NT2/D1 (cell line): ENCODE measurements at regions not wholly inside any gene's neighbourhood (a gene's known extent, or its start where the extent isn't known, plus 50 kb on each side); places are given as distances from the start of the nearest gene placed in this dataset.
"Not testable (repeated sequence)": the region's sequence is repeated elsewhere in the genome, so short reads cannot be mapped to it uniquely, and the experiment has no call there.

Experiments used
- DNase-seq: peaks from one replicate; pipeline ENCODE4 v3.0.0-alpha.2; 2011; ENCODE audit warnings: low read depth, low spot score
- H3K27me3 ChIP-seq: 2 replicates; pipeline ENCODE4 v1.6.0; 2011; ENCODE audit warnings: mild to moderate bottlenecking; ENCODE audit not compliant: insufficient read length, insufficient read depth
- H3K36me3 ChIP-seq: 2 replicates; pipeline ENCODE4 v1.6.1; 2011; ENCODE audit warnings: mild to moderate bottlenecking, low read length, mixed read lengths; ENCODE audit not compliant: insufficient read depth, insufficient read length
- H3K4me1 ChIP-seq: 2 replicates; pipeline ENCODE4 v1.5.1; 2011; ENCODE audit not compliant: insufficient read depth, insufficient read length
- H3K4me3 ChIP-seq: 2 replicates; pipeline ENCODE4 v1.5.1; 2011; ENCODE audit warnings: low read depth; ENCODE audit not compliant: insufficient read length
- H3K9ac ChIP-seq: 2 replicates; pipeline ENCODE4 v1.6.0; 2011; ENCODE audit warnings: low read depth; ENCODE audit not compliant: insufficient read length
- H3K9me3 ChIP-seq: 2 replicates; pipeline ENCODE4 v1.5.1; 2011; ENCODE audit warnings: mild to moderate bottlenecking, low read length; ENCODE audit not compliant: insufficient read depth
- SUZ12 ChIP-seq: IDR thresholded peaks from 2 replicates; pipeline ENCODE4 v1.6.1; 2011; ENCODE audit not compliant: insufficient read length, insufficient read depth; ENCODE audit errors: extremely low read depth
- YY1 ChIP-seq: IDR thresholded peaks from 2 replicates; pipeline ENCODE4 v1.6.1; 2011; ENCODE audit not compliant: insufficient read length, insufficient read depth
- ZNF274 ChIP-seq: IDR thresholded peaks from 2 replicates; pipeline ENCODE4 v1.6.1; 2011; ENCODE audit warnings: mild to moderate bottlenecking, low read depth, low read length

DNA sequence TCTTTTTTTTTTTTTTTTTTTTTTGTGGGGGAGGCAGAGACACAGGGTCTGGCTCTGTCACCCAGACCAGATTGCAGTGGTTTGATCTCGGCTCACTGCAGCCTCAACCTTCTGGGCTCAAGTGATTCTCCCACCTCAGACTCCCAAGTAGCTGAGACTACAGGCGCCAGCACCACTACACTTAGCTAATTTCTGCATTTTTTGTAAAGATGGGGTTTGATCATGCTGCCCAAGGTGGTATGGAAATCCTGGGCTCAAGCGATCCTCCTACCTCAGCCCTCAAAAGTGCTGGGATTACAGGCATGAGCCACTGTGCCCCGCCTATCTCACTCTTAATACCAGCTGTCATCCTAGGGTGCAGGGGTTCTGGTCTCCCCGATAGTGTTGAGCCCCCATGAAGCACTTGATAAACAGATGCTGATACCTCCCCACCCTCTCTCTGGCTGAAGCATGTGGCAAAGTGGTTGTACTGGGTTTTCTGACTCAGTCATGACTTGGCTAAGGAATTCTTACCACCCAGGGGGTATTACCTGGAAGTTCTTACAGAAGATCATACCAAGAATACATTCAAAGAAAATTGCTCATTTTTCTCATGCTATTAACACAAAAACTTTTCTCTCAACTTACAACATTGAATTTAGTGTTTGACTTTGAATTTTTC is 110.2 kb upstream of the DAPK1 start:
- TF ChIP-seq ZNF274 (no peak), YY1 (no peak), SUZ12 (no peak)
- DNase-seq, result no peak
- Histone ChIP-seq H3K27me3 (no peaks in the 10 kb centered on the region), H3K9ac (no peak overlapping the region), H3K4me1 (peaks cover 4% of the 10 kb centered on the region), H3K9me3 (no peaks in the 10 kb centered on the region), H3K36me3 (no peaks in the 10 kb centered on the region), H3K4me3 (no peak overlapping the region)

DNA sequence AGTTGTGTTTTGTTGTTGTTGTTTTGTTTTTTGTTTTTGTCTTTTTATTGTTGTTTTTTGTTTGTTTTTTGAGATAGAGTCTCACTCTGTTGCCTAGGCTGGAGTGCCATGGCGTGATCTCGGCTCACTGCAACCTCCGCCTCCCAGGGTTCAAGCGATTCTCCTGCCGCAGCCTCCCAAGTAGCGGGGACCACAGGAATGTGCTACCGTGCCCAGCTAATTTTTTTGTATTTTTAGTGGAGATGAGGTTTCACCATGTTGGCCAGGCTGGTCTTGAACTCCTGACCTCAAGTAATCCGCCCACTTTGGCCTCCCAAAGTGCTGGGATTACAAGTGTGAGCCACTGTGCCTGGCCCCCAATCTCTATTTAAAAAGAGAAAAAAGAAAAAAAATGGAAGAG is 109.0 kb upstream of the DAPK1 start:
- H3K36me3 ChIP-seq, H3K4me3 ChIP-seq, DNase-seq, H3K4me1 ChIP-seq, H3K9me3 ChIP-seq, H3K9ac ChIP-seq, H3K27me3 ChIP-seq: not testable (repeated sequence)

DNA sequence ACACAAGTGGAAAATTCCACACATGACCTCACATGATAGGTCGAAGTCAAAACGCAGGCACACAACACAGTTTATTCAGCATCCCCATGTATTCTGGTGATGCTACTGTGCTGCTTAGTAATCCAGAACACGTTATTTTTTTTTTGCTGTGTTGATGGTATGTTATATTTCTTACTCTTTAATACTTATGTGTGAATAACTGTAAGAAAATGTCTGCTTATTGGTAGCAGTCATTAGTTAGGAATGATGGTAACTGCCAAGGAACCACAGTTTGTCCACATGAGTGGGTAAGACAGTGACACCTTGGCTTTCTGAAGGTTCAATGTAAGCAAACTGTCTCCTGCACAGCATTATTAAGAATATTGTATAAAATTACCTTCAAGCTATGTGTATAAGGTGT is 107.7 kb upstream of the DAPK1 start:
- no peak for DNase-seq
- H3K36me3 ChIP-seq, result no peaks in the 10 kb centered on the region
- no peak overlapping the region for H3K4me3 ChIP-seq
- TF ChIP-seq ZNF274, result no peak
- TF ChIP-seq YY1, result no peak
- no peak for TF ChIP-seq SUZ12
- no peak overlapping the region for H3K9ac ChIP-seq
- no peaks in the 10 kb centered on the region for H3K9me3 ChIP-seq
- H3K27me3 ChIP-seq, result no peaks in the 10 kb centered on the region
- peaks cover 4% of the 10 kb centered on the region for H3K4me1 ChIP-seq

DNA sequence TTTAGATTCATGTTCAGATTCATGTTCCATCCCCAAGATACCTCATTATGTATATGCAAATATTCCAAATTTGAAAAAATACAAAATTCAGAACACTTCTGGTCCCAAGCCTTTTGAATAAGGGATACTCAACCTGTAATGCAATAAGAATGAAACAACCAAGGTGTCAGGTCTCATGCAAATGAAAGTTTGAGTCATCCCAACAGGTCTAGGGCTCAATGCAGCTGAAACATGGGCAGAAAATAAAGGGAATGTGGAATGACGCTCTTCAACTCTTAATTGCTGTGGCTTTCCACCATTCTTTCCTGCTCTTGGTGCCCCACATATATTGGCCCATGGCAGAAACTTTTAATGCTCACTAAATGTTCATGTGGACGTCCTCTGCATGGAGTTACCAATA is 107.3 kb upstream of the DAPK1 start:
- no peaks in the 10 kb centered on the region for H3K9me3 ChIP-seq
- no peaks in the 10 kb centered on the region for H3K36me3 ChIP-seq
- H3K4me1 ChIP-seq, result peaks cover 4% of the 10 kb centered on the region
- DNase-seq, result no peak
- H3K4me3 ChIP-seq, result no peak overlapping the region
- TF ChIP-seq YY1 (no peak), SUZ12 (no peak)
- H3K27me3 ChIP-seq, result no peaks in the 10 kb centered on the region
- H3K9ac ChIP-seq, result no peak overlapping the region

DNA sequence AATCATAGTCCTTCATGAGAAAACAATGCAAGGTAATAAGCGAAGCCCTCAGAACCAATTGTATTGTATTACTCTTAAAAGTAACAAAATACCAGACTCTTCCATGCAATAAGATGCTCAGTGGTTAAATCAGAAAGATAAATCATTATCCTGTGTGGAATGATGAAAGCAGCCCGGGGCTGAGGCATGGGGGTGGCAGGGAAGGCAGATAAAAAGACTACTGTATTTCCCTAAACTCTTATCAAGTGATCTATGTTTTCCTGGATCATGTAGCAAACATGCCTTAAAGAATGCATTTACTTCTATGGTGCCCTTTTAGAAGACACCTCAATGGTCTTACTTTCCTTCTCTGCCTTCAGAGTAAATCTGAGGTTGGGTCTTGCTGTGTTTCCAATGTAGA is 105.6 kb upstream of the DAPK1 start:
- Histone ChIP-seq H3K27me3 (no peaks in the 10 kb centered on the region), H3K4me3 (no peak overlapping the region), H3K9me3 (no peaks in the 10 kb centered on the region), H3K4me1 (peaks cover 4% of the 10 kb centered on the region), H3K9ac (no peak overlapping the region), H3K36me3 (no peaks in the 10 kb centered on the region)
- no peak for TF ChIP-seq ZNF274
- TF ChIP-seq SUZ12, result no peak
- TF ChIP-seq YY1, result no peak
- no peak for DNase-seq

DNA sequence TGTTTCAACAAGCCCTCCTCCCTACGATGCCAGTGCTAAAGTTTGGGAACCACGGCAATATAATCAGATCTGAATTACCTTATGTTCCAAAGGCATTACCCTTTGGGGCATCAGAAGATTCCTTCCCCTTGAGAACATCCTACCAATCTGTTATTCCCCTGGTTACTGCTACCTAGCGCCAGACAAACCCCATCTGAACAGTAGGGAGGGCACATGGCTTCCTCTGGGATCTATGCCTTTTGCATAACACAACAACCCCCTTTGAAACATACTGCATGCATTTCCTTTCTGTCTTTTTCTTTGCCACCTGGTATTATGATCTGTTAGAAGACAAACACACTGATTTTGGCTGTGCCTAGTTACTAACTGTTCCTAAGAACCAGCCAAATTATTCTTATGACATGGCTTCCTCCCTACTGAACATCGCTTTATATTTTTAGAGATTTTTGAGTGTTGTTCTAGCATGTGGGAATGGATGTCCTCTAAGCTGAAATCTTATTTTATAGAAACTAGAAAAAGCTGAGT is 103.9 kb upstream of the DAPK1 start:
- Histone ChIP-seq H3K27me3 (no peaks in the 10 kb centered on the region), H3K9me3 (no peaks in the 10 kb centered on the region), H3K4me1 (no peaks in the 10 kb centered on the region), H3K9ac (no peak overlapping the region), H3K4me3 (no peak overlapping the region), H3K36me3 (no peaks in the 10 kb centered on the region)
- no peak for TF ChIP-seq SUZ12
- no peak for TF ChIP-seq ZNF274
- TF ChIP-seq YY1, result no peak
- DNase-seq, result no peak

DNA sequence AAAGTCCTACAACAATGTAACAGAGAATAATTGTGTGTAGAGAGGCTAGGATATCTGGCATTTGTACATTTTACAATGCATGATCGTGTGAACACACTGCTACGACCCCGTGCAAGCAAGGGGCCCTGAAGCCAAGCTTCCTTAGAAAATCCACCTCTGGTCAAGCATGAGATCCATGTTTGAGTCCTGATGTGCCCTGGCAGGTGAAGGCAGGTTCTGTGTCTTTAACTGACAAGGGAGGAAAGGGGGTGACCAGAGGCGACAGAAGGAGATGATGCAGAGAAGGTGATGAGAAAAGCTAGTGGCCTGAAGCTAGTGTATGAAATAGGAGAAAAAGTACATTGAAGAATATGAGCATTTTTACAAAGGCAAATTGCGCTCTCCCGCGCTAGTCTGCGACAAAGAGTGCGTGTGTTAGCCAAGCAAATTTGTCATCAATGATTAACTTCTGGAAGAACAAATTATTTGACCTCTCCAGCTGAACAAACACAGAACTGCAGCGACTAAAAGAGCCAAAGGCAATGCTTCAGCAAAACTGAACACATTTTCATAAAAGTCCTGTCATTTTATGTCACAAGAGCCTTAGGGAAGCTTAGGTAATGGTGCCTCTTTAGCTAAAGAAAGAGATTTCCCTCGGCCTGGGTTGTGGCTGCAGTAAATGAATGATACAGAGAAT is 101.7 kb upstream of the DAPK1 start:
- H3K36me3 ChIP-seq, result no peaks in the 10 kb centered on the region
- no peak overlapping the region for H3K4me3 ChIP-seq
- H3K27me3 ChIP-seq, result no peaks in the 10 kb centered on the region
- H3K9me3 ChIP-seq, result no peaks in the 10 kb centered on the region
- DNase-seq, result no peak
- H3K9ac ChIP-seq, result no peak overlapping the region
- TF ChIP-seq YY1 (no peak), ZNF274 (no peak), SUZ12 (no peak)
- no peaks in the 10 kb centered on the region for H3K4me1 ChIP-seq
